ENCODE measurements at regions not wholly inside any gene's neighbourhood (a gene's known extent, or its start where the extent isn't known, plus 50 kb on each side); places are given as distances from the start of the nearest gene placed in this dataset.

DNA sequence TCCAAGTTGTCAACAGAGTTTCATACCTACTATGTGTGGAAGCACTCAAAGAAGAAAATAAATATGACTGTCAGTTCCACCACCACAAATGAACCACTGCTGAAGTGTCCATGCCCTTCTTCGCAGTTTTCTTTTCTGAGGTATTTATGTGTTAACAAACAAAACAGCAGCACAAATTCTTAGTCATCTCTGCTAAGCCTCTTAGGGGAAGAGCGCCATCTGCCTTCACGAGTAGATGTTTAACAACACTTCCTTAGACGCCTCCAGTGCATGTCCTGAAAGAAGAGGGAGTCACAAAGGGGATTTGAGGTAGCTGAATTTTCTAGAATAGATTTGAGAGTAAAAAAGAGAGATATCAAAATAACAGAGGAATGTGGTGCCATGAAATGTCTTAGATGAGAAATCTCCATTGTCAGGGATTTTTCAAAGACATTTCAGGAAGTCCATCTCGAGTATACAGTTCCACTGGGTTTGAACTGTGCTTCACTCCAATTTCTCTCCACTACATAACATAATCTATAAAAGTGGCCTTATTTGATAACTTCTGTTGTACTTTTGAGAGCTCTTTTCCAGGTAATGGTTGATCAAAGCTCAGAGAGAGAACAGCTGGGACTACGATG, 775.3 kb upstream of the POM121L12 start:
- TF ChIP-seq, protein P1, sequence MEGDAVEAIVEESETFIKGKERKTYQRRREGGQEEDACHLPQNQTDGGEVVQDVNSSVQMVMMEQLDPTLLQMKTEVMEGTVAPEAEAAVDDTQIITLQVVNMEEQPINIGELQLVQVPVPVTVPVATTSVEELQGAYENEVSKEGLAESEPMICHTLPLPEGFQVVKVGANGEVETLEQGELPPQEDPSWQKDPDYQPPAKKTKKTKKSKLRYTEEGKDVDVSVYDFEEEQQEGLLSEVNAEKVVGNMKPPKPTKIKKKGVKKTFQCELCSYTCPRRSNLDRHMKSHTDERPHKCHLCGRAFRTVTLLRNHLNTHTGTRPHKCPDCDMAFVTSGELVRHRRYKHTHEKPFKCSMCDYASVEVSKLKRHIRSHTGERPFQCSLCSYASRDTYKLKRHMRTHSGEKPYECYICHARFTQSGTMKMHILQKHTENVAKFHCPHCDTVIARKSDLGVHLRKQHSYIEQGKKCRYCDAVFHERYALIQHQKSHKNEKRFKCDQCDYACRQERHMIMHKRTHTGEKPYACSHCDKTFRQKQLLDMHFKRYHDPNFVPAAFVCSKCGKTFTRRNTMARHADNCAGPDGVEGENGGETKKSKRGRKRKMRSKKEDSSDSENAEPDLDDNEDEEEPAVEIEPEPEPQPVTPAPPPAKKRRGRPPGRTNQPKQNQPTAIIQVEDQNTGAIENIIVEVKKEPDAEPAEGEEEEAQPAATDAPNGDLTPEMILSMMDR (IDR thresholded peaks at IDR 0.05): no peak
- TF ChIP-seq POLR2AphosphoS5 (IDR thresholded peaks at IDR 0.05) (no peak), POLR2A (IDR thresholded peaks at IDR 0.05; ENCODE audit: low read depth) (no peak)
